ENCODE measurements at regions not wholly inside any gene's neighbourhood (a gene's known extent, or its start where the extent isn't known, plus 50 kb on each side); places are given as distances from the start of the nearest gene placed in this dataset.

- TF ChIP-seq CTCF (IDR thresholded peaks at IDR 0.05; ENCODE audit: low read depth, low read length, missing control alignments): no peak
- no peak overlapping the region for H3K4me3 ChIP-seq (replicated peaks; ENCODE audit: low read depth, low read length)
- no peak for DNase-seq (ENCODE audit: extremely low read depth, low read depth)
Observed at GRCh38 chr1:4048921-4049320, 148.8 kb upstream of the C1orf174 start.

DNA sequence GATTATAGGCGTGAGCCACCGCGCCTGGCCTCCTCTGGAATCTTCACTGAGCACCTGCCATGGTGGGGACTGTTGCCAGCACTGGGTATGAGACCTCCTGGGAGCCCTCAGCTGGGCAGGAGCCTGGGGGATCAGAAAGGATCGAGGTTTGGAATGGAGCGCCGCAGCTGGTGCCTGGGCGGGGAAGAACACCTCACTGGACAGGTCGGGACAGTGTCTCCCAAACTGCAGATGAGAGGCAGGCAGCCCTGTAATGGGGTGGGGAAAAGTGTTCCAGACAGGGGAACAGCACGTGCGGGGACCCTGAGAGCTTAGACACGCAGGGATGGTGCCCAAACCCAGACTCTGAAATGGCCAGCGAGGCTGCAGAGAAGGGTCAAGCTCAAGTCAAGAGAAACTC, 150.9 kb upstream of the C1orf174 start:
- no peak for TF ChIP-seq CTCF (IDR thresholded peaks at IDR 0.05; ENCODE audit: low read depth, low read length, missing control alignments)

GRCh38 chr1:4052657-4053056, 152.6 kb upstream of the C1orf174 start:
- no peak for TF ChIP-seq CTCF (IDR thresholded peaks at IDR 0.05; ENCODE audit: low read depth, low read length, missing control alignments)
- DNase-seq (ENCODE audit: extremely low read depth, low read depth): no peak
- no peak overlapping the region for H3K4me3 ChIP-seq (replicated peaks; ENCODE audit: low read depth, low read length)

More for the DNA sequence above, 150.9 kb upstream of the C1orf174 start:
- DNase-seq (ENCODE audit: extremely low read depth, low read depth): no peak
- H3K4me3 ChIP-seq (replicated peaks; ENCODE audit: low read depth, low read length): no peak overlapping the region

DNA sequence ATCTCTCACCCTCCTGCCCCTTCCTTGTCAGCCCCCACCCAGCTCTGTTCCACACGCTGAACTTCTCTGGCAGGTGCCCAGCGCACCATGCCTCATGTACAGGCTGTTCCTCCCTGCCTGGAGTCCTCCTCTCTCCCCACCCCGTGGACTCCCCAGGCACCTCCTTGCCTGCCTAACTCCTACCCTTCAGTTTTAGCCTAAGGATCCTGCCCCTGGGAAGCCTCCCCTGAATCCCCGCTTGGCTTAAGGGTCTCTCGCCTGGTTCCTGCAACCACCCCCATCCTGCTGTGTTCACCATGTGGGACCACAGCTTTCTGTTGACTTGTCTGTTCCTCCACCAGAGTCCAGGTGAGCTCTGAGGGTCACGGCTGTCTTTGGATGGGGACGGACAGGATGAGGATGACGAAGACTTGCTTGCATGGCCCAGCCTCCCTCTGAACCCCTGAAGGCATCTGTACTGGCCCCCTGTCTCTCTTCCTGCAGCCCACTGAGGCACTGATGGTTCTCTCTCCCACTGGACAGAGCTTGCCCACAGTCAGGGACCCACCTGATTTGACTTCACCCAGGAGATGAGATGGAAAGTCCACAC, 153.2 kb upstream of the C1orf174 start:
- TF ChIP-seq CTCF (IDR thresholded peaks at IDR 0.05; ENCODE audit: low read depth, low read length, missing control alignments): no peak
- no peak for DNase-seq (ENCODE audit: extremely low read depth, low read depth)
- no peak overlapping the region for H3K4me3 ChIP-seq (replicated peaks; ENCODE audit: low read depth, low read length)

- H3K4me3 ChIP-seq (replicated peaks; ENCODE audit: low read depth, low read length): no peak overlapping the region
Observed at GRCh38 chr1:4053774-4054173, 153.7 kb upstream of the C1orf174 start.

DNA sequence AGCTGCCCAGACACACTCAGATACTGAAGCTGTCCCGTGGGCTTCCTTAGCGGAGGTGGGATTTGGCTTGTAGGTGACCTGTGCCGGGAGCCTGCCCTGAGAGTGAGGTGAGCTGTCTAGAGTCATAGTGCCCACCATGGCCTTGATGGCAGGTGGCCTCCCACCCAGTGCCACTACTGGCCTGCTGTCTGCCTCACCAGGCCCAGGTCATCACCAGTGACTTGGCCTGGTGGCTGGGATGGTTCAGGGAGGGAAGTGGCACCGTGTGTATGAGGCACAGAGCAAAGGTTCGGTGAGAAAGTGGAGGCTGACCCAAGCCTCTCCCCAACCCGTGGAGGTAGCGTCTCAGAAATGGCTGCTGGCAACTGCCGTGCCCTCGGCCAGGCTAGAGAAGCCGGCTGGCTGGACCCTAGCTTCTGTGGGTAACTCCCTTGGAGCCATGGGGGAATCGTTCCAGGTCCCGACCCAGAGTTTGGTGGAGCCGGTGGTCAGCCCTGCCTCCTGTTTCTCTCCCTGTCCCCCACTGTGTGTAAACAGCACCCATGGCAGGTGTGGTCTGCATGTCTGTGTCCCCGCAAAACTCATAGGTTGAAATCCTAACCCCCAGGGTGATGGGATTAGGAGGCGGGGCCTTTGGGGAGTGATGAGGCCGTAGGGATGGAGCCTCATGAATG, 155.4 kb upstream of the C1orf174 start:
- TF ChIP-seq CTCF (IDR thresholded peaks at IDR 0.05; ENCODE audit: low read depth, low read length, missing control alignments): no peak
- DNase-seq (ENCODE audit: extremely low read depth, low read depth): no peak
- no peak overlapping the region for H3K4me3 ChIP-seq (replicated peaks; ENCODE audit: low read depth, low read length)

More at GRCh38 chr1:4053774-4054173, 153.7 kb upstream of the C1orf174 start:
- no peak for TF ChIP-seq CTCF (IDR thresholded peaks at IDR 0.05; ENCODE audit: low read depth, low read length, missing control alignments)
- no peak for DNase-seq (ENCODE audit: extremely low read depth, low read depth)

Measured in HFF-Myc (cell line).